Fibroblast of lung (primary cell): ENCODE measurements at regions not wholly inside any gene's neighbourhood (a gene's known extent, or its start where the extent isn't known, plus 50 kb on each side); places are given as distances from the start of the nearest gene placed in this dataset.

Experiments
- DNase-seq, 2 donors: peaks; one replicate each; pipeline versions ENCODE4 v3.0.0 to v3.0.0-alpha.2; 2010; ENCODE audit warnings: low read depth in 2 of 2
- H2AFZ ChIP-seq: 2 replicates; pipeline ENCODE4 v1.5.1; 2012; ENCODE audit warnings: low read length, control low read depth, inconsistent platforms
- H3K27ac ChIP-seq: 2 replicates; pipeline ENCODE4 v1.5.1; 2011; ENCODE audit warnings: low read length, control low read depth; ENCODE audit not compliant: insufficient read depth
- H3K27me3 ChIP-seq: 2 replicates; pipeline ENCODE4 v1.5.1; 2011; ENCODE audit warnings: mild to moderate bottlenecking, low read length; ENCODE audit not compliant: control insufficient read depth, insufficient read depth
- H3K36me3 ChIP-seq: 2 replicates; pipeline ENCODE4 v1.5.1; 2011; ENCODE audit warnings: low read length; ENCODE audit not compliant: control insufficient read depth, insufficient read depth
- H3K4me1 ChIP-seq: 2 replicates; pipeline ENCODE4 v1.5.1; 2011; ENCODE audit warnings: low read length; ENCODE audit not compliant: control insufficient read depth, insufficient read depth; ENCODE audit errors: extremely low read depth
- H3K4me2 ChIP-seq: 2 replicates; pipeline ENCODE4 v1.5.1; 2011; ENCODE audit warnings: low read length, control low read depth; ENCODE audit not compliant: insufficient read depth; ENCODE audit errors: extremely low read depth
- H3K4me3 ChIP-seq, 4 experiments: fragments of 200-600 bp in 1 of 4; sonication (generic) in 1 of 4; replicated peaks in 1 of 4; 2 replicates each; pipeline ENCODE4 v1.5.1; 2011 to 2016; ENCODE audit warnings: low read length in 4 of 4, low read depth in 3 of 4, mild to moderate bottlenecking in 3 of 4, control low read depth in 2 of 4, inconsistent platforms in 1 of 4, mixed read lengths in 1 of 4; ENCODE audit not compliant: insufficient read depth in 1 of 4; ENCODE audit errors: control extremely low read depth in 1 of 4
- H3K79me2 ChIP-seq: 2 replicates; pipeline ENCODE4 v1.5.1; 2012; ENCODE audit warnings: mild to moderate bottlenecking, low read length, inconsistent platforms; ENCODE audit not compliant: control insufficient read depth, insufficient read depth
- H3K9ac ChIP-seq: 2 replicates; pipeline ENCODE4 v1.5.1; 2011; ENCODE audit warnings: mild to moderate bottlenecking, low read length, control low read depth; ENCODE audit not compliant: insufficient read depth
- H3K9me3 ChIP-seq: 2 replicates; pipeline ENCODE4 v1.5.1; 2012; ENCODE audit warnings: low read depth, low read length; ENCODE audit not compliant: control insufficient read depth, insufficient read depth
- H4K20me1 ChIP-seq: 2 replicates; pipeline ENCODE4 v1.5.1; 2011; ENCODE audit warnings: low read length; ENCODE audit not compliant: control insufficient read depth, insufficient read depth; ENCODE audit errors: extremely low read depth
- EZH2 ChIP-seq: IDR thresholded peaks from 2 replicates; pipeline ENCODE4 v1.5.1; 2012; ENCODE audit warnings: low read length, control low read depth, mild to moderate bottlenecking; ENCODE audit errors: missing control alignments
- TF ChIP-seq, protein P1 (sequence below), 2 donors: IDR thresholded peaks in 1 of 2; conservative IDR thresholded peaks in 1 of 2; 1 replicate in 1 of 2; 2 replicates in 1 of 2; pipeline ENCODE4 v1.5.1; 2011 to 2012; ENCODE audit warnings: low read length in 2 of 2, control low read depth in 1 of 2, inconsistent platforms in 1 of 2, low read depth in 1 of 2, mild to moderate bottlenecking in 1 of 2

DNA sequence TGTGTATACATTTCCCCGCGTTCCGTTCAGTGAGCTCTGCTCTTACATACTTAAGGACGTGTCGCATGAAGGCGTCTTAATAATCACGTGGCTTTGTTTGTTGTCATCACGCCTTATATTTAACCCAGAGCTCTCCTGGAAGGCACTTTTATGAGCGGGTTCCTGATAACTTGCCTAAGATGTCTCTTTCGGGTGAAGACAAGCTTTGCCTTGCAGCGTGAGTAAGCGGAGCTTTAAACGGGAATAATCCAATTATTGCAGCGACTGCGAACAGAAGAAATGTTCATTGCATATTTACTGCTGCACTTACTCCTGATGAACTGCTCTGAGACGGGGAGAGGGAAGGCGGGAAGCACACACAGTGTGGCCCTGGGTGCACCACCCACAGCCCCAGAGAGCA, 1128.2 kb downstream of the BRD1 start:
- Histone ChIP-seq H2AFZ (no peak overlapping the region), H3K36me3 (no peaks in the 10 kb centered on the region), H3K9ac (no peak overlapping the region), H3K79me2 (no peaks in the 10 kb centered on the region), H3K4me1 (no peaks in the 10 kb centered on the region), H3K27ac (no peak overlapping the region), H3K4me2 (no peak overlapping the region), H3K27me3 (no peaks in the 10 kb centered on the region), H3K9me3 (no peaks in the 10 kb centered on the region), H4K20me1 (no peaks in the 10 kb centered on the region), H3K4me3 (no peak overlapping the region)
- TF ChIP-seq EZH2, result no peak
- TF ChIP-seq, protein P1, sequence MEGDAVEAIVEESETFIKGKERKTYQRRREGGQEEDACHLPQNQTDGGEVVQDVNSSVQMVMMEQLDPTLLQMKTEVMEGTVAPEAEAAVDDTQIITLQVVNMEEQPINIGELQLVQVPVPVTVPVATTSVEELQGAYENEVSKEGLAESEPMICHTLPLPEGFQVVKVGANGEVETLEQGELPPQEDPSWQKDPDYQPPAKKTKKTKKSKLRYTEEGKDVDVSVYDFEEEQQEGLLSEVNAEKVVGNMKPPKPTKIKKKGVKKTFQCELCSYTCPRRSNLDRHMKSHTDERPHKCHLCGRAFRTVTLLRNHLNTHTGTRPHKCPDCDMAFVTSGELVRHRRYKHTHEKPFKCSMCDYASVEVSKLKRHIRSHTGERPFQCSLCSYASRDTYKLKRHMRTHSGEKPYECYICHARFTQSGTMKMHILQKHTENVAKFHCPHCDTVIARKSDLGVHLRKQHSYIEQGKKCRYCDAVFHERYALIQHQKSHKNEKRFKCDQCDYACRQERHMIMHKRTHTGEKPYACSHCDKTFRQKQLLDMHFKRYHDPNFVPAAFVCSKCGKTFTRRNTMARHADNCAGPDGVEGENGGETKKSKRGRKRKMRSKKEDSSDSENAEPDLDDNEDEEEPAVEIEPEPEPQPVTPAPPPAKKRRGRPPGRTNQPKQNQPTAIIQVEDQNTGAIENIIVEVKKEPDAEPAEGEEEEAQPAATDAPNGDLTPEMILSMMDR (conservative IDR thresholded peaks at IDR 0.05 in 1 of 2, IDR thresholded peaks at IDR 0.05 in 1 of 2; ENCODE audit: low read depth in 1 of 2, low read length in 2 of 2), result no peak
- no peak for DNase-seq

DNA sequence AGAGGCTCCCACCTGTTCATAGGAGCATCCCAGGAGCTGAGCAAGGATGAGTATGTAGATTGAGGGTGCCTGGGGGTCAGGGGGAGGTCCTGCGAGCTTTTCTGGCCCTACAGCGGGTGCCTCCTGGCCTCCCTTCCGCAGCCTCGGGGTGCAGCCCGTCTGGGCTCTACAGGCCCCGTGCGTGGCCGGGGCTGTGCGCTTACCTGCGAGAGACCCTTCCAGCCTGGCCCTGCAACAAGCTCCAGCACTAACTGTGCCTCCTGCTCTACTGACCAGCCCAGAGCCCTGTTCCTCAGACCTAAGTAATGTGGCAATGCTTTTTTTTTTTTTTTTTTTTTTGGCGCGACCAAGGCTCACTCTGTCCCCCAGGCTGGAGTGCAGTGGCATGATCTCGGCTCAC, 1129.1 kb downstream of the BRD1 start:
- H2AFZ ChIP-seq, result no peak overlapping the region
- no peaks in the 10 kb centered on the region for H3K27me3 ChIP-seq
- TF ChIP-seq, protein P1 (conservative IDR thresholded peaks at IDR 0.05 in 1 of 2, IDR thresholded peaks at IDR 0.05 in 1 of 2; ENCODE audit: low read depth in 1 of 2, low read length in 2 of 2), result no peak
- no peak for TF ChIP-seq EZH2
- no peak overlapping the region for H3K4me3 ChIP-seq
- DNase-seq, result no peak
- H3K36me3 ChIP-seq, result no peaks in the 10 kb centered on the region
- H3K4me2 ChIP-seq, result no peak overlapping the region
- H3K9ac ChIP-seq, result no peak overlapping the region
- H4K20me1 ChIP-seq, result no peaks in the 10 kb centered on the region
- H3K4me1 ChIP-seq, result no peaks in the 10 kb centered on the region
- H3K9me3 ChIP-seq, result no peaks in the 10 kb centered on the region
- H3K27ac ChIP-seq, result no peak overlapping the region
- H3K79me2 ChIP-seq, result no peaks in the 10 kb centered on the region

DNA sequence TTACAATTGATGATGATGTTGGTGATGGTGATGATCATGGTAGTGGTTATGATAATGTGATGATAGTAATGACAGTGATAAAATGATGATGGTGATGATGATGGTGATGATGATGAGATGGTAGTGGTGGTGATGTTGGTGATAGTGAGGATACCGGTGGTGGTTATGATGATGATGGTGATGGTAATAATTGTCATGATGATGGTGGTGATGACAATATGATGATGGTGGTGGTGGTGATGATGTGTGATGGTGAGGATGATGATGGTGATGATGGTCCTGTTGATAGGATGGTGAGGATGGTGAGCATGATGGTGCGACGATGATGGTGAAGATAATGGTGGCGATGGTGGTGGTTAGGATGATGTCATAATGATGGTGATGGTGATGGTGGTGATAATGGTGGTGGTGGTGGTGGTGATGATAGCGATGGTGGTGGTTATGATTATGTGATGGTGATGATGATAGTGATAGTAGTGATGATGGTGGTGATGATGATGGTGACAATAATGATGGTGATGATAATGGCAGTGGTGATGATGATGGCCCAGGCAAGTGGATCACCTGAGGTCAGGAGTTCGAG, 1129.9 kb downstream of the BRD1 start:
- no peaks in the 10 kb centered on the region for H3K9me3 ChIP-seq
- no peak overlapping the region for H3K9ac ChIP-seq
- TF ChIP-seq, protein P1 (conservative IDR thresholded peaks at IDR 0.05 in 1 of 2, IDR thresholded peaks at IDR 0.05 in 1 of 2; ENCODE audit: low read depth in 1 of 2, low read length in 2 of 2), result no peak
- H3K79me2 ChIP-seq, result no peaks in the 10 kb centered on the region
- no peaks in the 10 kb centered on the region for H3K27me3 ChIP-seq
- no peaks in the 10 kb centered on the region for H3K36me3 ChIP-seq
- no peak overlapping the region for H3K4me3 ChIP-seq
- no peak for DNase-seq
- no peak overlapping the region for H2AFZ ChIP-seq
- no peaks in the 10 kb centered on the region for H3K4me1 ChIP-seq
- H3K27ac ChIP-seq, result no peak overlapping the region
- H4K20me1 ChIP-seq, result no peaks in the 10 kb centered on the region
- no peak overlapping the region for H3K4me2 ChIP-seq
